NCI-H2227 (cell line): ENCODE measurements at regions not wholly inside any gene's neighbourhood (a gene's known extent, or its start where the extent isn't known, plus 50 kb on each side); places are given as distances from the start of the nearest gene placed in this dataset.
"Not testable (repeated sequence)": the region's sequence is repeated elsewhere in the genome, so short reads cannot be mapped to it uniquely, and the experiment has no call there.

Experiments used
- DNase-seq: peaks from one replicate; lab custom pipeline; 2025; ENCODE audit not compliant: unreplicated experiment; lab: John Stamatoyannopoulos, UW

GRCh38 chr14:53242898-53243297 is 89.8 kb upstream of the DDHD1 start:
- not testable (repeated sequence) for DNase-seq

DNA sequence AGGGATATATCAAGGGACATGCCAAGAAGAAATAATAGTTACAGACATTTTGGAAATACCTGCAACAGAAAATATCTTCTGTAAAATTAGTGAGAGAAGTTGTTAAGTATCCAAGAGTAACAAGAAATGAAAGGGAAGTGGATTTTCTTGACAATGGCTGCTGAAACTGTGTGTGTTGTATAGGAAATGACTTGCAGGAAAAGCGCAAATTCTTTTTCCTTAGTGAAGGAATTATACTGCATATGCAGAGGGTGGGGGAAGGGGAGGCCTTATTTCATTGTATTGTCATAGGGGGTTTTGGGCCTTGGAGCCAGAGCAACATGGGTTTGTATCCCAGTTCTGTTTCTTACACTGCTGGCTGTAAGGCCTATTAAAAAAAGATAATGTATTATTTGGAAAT is 84.4 kb upstream of the DDHD1 start:
- DNase-seq, result no peak

DNA sequence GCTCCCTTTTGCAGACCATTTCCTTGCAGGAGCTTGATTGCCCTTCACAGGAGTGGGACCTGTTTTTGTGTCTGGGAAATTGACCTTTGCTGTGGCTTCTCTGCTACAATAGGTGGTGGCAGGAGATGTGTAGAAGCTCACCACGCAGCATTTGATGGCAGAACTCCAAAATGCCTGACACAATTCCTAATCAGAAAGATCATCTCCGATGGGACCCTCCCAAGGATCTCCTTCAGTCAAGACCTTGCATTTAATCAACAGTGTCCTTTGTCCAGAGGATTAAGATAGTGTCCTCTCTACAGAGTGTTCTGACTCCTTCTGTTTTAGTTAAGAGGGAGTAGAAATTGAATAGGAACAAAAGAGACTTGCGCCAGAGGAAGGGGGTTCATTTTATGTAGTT is 83.6 kb upstream of the DDHD1 start:
- no peak for DNase-seq

DNA sequence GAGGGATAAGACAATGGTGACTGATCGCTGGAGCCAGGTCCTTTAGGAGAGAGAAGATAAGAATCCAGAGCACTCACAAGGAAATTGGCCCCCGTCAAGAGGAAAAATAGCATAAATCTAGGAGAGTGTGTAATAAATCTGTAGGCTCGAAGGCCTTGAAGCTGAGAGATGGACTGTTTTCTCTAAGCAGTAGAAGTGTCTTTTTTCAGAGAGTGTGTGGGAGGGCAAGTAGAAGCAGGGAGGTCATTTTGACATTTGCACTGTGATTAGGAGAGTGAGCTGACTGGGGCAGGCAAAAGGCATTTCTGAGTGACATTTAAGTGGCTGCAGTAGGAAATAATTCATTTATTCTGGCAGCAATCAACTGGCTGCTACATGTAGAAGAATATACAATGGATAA is 78.0 kb upstream of the DDHD1 start:
- DNase-seq, result no peak

DNA sequence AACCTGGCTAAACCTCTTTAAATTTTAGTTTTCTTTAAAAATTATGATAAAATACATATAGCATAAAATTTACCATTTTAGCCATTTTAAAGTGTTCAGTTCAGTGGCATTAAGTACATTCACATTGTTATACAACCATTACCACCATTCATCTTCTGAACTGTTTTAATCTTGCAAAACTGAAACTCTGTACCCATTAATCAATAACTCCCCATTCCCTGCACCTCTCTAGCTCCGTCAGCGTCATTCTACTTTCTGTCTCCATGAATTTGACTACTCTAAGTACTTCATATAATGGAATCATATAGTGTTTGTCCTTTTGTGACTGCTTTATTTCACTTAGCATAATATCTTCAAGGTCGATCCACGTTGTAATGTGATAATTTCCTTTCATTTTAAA is 75.8 kb upstream of the DDHD1 start:
- no peak for DNase-seq

- no peak for DNase-seq
Observed at GRCh38 chr14:53227154-53227718, 74.1 kb upstream of the DDHD1 start.

GRCh38 chr14:53226553-53226952 is 73.4 kb upstream of the DDHD1 start:
- DNase-seq, result no peak

DNA sequence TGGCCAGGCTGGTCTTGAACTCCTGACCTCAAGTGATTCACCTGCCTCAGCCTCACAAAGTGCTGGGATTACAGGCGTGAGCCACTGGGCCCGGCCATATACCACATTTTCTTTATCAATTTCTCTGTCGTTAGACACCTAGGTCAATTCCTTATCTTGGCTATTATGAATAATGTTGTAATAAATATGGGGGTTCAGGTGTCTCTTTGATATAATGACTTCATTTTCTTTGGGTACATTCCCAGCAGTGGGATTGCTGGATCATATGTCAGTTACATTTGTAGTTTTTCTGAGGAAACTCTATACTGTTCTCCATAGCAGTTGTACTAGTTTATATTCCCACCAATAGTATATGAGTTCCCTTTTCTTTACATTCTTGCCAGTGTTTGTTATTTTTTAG is 67.8 kb upstream of the DDHD1 start:
- no peak for DNase-seq

DNA sequence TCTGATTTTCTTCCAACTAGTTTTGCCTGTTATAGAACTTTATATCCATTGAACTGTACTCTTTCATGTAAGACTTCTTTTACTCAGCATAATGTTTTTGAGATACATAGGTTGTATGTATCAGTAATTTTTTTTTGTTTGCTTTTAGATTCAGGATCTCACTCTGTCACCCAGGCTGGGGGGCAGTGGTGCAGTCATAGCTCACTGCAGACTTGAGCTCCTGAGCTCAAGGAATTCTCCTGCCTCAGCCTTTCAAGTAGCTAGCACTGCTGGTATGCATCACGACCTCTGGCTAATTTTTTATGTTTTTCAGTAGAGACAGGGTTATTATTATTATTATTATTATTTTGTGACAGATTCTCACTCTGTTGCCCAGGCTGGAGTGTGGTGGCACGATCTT is 65.0 kb upstream of the DDHD1 start:
- no peak for DNase-seq

DNA sequence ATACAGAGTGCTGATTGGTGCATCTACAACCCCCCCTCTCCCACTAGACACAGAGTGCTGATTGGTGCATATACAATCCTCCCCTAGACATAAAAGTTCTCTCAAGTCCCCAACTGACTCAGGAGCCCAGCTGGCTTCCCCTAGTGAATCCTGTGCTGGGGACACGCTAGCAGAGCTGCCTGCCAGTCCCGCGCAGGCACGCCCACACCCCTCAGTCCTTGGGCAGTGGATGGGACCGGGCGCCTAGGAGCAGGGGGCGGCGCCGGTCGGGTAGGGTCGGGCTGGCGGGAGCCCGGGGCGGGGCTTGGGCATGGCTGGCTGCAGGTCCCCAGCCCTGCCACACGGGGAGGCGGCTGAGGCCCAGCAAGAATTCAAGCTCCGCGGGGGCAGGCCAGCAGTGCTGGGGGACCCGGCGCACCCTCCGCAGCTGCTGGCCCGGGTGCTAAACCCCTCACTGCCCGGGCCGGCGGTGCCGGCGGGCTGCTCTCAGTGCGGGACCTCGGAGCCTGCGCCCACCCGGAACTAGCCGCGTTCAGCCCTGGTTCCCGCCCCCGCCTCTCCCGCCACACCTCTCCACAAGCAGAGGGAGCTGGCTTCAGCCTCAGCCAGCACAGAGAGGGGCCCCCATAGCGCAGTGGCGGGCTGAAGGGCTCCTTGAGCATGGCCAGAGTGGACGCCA is 64.3 kb upstream of the DDHD1 start:
- DNase-seq, result peak; percentile 79

GRCh38 chr14:53216955-53217315 is 63.8 kb upstream of the DDHD1 start:
- DNase-seq, result not testable (repeated sequence)

- not testable (repeated sequence) for DNase-seq
Observed at GRCh38 chr14:53216478-53216877, 63.4 kb upstream of the DDHD1 start.

- no peak for DNase-seq
Observed at GRCh38 chr14:53215101-53215500, 62.0 kb upstream of the DDHD1 start.

DNA sequence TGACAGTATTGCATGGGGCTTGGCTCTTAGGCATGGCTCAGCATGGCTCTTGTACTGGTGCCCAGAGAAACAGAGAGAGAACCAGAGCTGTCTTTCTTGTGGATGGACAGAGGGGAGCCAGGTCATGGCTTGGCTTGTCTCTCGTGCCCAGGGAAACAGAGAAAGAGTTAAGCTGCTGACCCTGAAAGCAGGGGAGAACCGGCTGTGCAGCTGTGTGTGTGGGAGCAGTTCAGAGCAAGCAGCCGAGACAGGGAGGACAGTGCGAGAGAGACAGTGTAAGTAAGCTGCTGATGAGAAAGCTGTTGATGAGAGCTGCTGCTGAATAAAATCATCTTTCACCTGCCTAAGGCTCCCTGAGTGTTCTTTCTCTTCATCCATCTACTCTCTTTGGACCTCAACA is 61.3 kb upstream of the DDHD1 start:
- no peak for DNase-seq

DNA sequence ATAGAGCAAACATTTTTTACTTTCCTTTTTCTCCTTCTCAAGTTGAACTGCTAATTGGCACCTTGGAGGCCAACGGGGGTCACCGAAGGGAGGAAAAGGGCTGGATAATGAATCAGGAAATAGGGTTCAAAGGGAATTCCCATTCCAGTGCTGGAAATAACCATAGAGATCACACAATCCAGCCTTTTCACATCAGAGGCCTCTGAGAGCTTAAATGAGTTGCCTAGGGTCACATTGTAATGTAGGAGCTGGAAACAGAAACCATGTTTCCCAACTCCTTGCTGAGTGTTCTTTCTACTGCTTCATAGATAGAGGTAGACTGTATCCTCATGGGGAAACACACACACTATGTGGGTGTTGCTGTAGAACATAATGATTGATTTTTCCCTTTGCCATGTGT is 60.6 kb upstream of the DDHD1 start:
- no peak for DNase-seq

- DNase-seq, result no peak
Observed at GRCh38 chr14:53209370-53209769, 56.2 kb upstream of the DDHD1 start.
